ENCODE measurements at regions not wholly inside any gene's neighbourhood (a gene's known extent, or its start where the extent isn't known, plus 50 kb on each side); places are given as distances from the start of the nearest gene placed in this dataset.

DNA sequence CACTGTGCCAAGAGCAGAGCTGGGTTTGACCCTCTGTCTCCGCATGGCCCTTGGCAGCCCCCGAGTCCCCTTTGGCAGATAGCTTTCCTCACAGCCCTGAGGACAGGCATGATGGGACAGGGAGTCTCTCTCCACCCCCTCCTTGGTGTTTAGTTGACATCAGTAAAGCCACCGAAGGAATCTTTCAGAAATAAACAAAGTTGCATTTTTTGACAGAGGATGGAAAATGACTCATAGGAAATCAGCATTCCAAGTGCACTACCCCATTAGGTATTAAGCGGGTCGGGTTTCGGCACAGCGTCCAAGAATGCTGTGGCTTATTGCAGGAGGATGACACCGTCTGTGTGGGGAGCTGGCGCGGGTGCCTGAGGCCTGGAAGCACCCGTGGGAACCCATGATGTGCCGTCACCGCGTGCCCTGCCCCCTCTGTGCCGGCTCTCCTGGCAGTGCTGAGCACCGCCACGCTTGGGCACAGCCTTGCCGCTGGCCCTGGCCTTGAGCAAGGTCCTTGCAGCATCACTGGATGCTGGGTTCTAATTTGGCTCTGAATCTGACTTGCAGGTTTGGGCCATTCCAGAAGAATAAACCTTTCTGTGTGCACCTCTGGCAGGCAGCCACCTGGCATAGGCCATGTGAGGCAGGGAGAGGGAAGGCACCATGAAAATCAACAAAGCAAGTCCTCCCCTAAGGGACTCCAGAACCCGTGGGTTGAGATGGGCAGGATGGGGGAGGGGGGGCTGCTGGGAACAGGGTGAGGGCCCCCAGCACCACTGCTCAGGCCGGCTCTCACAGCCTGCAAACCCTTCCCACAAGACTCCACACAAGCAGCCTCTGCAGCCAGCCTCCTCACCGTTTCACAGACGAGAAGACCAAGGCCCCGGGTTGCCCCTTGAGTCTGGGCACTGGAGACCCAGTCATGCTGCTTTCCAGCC, 50.5 kb upstream of the ZNF469 start:
- TF ChIP-seq, protein P1, sequence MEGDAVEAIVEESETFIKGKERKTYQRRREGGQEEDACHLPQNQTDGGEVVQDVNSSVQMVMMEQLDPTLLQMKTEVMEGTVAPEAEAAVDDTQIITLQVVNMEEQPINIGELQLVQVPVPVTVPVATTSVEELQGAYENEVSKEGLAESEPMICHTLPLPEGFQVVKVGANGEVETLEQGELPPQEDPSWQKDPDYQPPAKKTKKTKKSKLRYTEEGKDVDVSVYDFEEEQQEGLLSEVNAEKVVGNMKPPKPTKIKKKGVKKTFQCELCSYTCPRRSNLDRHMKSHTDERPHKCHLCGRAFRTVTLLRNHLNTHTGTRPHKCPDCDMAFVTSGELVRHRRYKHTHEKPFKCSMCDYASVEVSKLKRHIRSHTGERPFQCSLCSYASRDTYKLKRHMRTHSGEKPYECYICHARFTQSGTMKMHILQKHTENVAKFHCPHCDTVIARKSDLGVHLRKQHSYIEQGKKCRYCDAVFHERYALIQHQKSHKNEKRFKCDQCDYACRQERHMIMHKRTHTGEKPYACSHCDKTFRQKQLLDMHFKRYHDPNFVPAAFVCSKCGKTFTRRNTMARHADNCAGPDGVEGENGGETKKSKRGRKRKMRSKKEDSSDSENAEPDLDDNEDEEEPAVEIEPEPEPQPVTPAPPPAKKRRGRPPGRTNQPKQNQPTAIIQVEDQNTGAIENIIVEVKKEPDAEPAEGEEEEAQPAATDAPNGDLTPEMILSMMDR (IDR thresholded peaks at IDR 0.05): no peak
- TF ChIP-seq TCF7 (CRISPR knock-in tag; IDR thresholded peaks at IDR 0.05; ENCODE audit: low read depth): no peak
- TF ChIP-seq ATF1 (CRISPR knock-in tag; IDR thresholded peaks at IDR 0.05): no peak
- TF ChIP-seq, protein P2, sequence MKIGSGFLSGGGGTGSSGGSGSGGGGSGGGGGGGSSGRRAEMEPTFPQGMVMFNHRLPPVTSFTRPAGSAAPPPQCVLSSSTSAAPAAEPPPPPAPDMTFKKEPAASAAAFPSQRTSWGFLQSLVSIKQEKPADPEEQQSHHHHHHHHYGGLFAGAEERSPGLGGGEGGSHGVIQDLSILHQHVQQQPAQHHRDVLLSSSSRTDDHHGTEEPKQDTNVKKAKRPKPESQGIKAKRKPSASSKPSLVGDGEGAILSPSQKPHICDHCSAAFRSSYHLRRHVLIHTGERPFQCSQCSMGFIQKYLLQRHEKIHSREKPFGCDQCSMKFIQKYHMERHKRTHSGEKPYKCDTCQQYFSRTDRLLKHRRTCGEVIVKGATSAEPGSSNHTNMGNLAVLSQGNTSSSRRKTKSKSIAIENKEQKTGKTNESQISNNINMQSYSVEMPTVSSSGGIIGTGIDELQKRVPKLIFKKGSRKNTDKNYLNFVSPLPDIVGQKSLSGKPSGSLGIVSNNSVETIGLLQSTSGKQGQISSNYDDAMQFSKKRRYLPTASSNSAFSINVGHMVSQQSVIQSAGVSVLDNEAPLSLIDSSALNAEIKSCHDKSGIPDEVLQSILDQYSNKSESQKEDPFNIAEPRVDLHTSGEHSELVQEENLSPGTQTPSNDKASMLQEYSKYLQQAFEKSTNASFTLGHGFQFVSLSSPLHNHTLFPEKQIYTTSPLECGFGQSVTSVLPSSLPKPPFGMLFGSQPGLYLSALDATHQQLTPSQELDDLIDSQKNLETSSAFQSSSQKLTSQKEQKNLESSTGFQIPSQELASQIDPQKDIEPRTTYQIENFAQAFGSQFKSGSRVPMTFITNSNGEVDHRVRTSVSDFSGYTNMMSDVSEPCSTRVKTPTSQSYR (CRISPR knock-in tag; IDR thresholded peaks at IDR 0.05): no peak
- no peak for TF ChIP-seq ESRRA (CRISPR knock-in tag; IDR thresholded peaks at IDR 0.05; ENCODE audit: borderline replicate concordance)
- TF ChIP-seq NFYB (CRISPR knock-in tag; conservative IDR thresholded peaks at IDR 0.05; ENCODE audit: low read depth): no peak
- no peak for TF ChIP-seq SP1 (CRISPR knock-in tag; conservative IDR thresholded peaks at IDR 0.05)
- TF ChIP-seq JUN (CRISPR knock-in tag; IDR thresholded peaks at IDR 0.05): no peak
- TF ChIP-seq NR2C2 (CRISPR knock-in tag; IDR thresholded peaks at IDR 0.05): no peak
- TF ChIP-seq, protein P3, sequence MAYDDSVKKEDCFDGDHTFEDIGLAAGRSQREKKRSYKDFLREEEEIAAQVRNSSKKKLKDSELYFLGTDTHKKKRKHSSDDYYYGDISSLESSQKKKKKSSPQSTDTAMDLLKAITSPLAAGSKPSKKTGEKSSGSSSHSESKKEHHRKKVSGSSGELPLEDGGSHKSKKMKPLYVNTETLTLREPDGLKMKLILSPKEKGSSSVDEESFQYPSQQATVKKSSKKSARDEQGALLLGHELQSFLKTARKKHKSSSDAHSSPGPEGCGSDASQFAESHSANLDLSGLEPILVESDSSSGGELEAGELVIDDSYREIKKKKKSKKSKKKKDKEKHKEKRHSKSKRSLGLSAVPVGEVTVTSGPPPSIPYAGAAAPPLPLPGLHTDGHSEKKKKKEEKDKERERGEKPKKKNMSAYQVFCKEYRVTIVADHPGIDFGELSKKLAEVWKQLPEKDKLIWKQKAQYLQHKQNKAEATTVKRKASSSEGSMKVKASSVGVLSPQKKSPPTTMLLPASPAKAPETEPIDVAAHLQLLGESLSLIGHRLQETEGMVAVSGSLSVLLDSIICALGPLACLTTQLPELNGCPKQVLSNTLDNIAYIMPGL (CRISPR knock-in tag; IDR thresholded peaks at IDR 0.05): no peak
- no peak for TF ChIP-seq CREB1 (CRISPR knock-in tag; IDR thresholded peaks at IDR 0.05)
- TF ChIP-seq, protein P4, sequence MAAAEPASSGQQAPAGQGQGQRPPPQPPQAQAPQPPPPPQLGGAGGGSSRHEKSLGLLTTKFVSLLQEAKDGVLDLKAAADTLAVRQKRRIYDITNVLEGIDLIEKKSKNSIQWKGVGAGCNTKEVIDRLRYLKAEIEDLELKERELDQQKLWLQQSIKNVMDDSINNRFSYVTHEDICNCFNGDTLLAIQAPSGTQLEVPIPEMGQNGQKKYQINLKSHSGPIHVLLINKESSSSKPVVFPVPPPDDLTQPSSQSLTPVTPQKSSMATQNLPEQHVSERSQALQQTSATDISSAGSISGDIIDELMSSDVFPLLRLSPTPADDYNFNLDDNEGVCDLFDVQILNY (CRISPR knock-in tag; IDR thresholded peaks at IDR 0.05): no peak
- TF ChIP-seq ETV6 (CRISPR knock-in tag; IDR thresholded peaks at IDR 0.05): no peak

All from WTC11 (cell line).